ENCODE measurements at regions not wholly inside any gene's neighbourhood (a gene's known extent, or its start where the extent isn't known, plus 50 kb on each side); places are given as distances from the start of the nearest gene placed in this dataset.

GRCh38 chr12:98355933-98356332, 159.5 kb upstream of the TMPO start:
- no peak for DNase-seq

GRCh38 chr12:98358144-98358543, 157.2 kb upstream of the TMPO start:
- DNase-seq = no peak

- DNase-seq = no peak
These were observed 155.5 kb upstream of the TMPO start for GRCh38 chr12:98359856-98360255.

- DNase-seq = no peak
These were observed 155.0 kb upstream of the TMPO start for GRCh38 chr12:98360401-98360800.

GRCh38 chr12:98369581-98369980, 145.8 kb upstream of the TMPO start:
- no peak for DNase-seq

GRCh38 chr12:98370976-98371375, 144.4 kb upstream of the TMPO start:
- DNase-seq = no peak

GRCh38 chr12:98371419-98371818, 144.0 kb upstream of the TMPO start:
- DNase-seq = no peak

- DNase-seq = no peak
These were observed 142.9 kb upstream of the TMPO start for GRCh38 chr12:98372340-98373024.

- DNase-seq = peak; percentile 10
These were observed 142.3 kb upstream of the TMPO start for GRCh38 chr12:98373025-98373554.

- no peak for DNase-seq
These were observed 141.4 kb upstream of the TMPO start for GRCh38 chr12:98374007-98374406.

- no peak for DNase-seq
These were observed 136.3 kb upstream of the TMPO start for GRCh38 chr12:98379106-98379505.

GRCh38 chr12:98385641-98386040, 129.7 kb upstream of the TMPO start:
- no peak for DNase-seq

- no peak for DNase-seq
These were observed 127.9 kb upstream of the TMPO start for GRCh38 chr12:98387444-98387843.

- DNase-seq = no peak
These were observed 127.3 kb upstream of the TMPO start for GRCh38 chr12:98388126-98388525.

- DNase-seq = no peak
These were observed 125.8 kb upstream of the TMPO start for GRCh38 chr12:98389593-98389992.

- DNase-seq = peak; percentile 73
These were observed 117.9 kb upstream of the TMPO start for GRCh38 chr12:98397323-98398105.

GRCh38 chr12:98399532-98399931, 115.9 kb upstream of the TMPO start:
- no peak for DNase-seq

- no peak for DNase-seq
These were observed 114.0 kb upstream of the TMPO start for GRCh38 chr12:98401427-98401826.

- DNase-seq = no peak
These were observed 113.3 kb upstream of the TMPO start for GRCh38 chr12:98402091-98402490.

- no peak for DNase-seq
These were observed 112.7 kb upstream of the TMPO start for GRCh38 chr12:98402671-98403070.

- DNase-seq = no peak
These were observed 112.0 kb upstream of the TMPO start for GRCh38 chr12:98403385-98403784.

- DNase-seq = no peak
These were observed 111.5 kb upstream of the TMPO start for GRCh38 chr12:98403936-98404335.

- DNase-seq = no peak
These were observed 109.5 kb upstream of the TMPO start for GRCh38 chr12:98405805-98406366.

- DNase-seq = no peak
These were observed 109.0 kb upstream of the TMPO start for GRCh38 chr12:98406378-98406777.
